NCI-H2029 treated with DMSO at 0.1 percent for 48 hours (cell line): ENCODE measurements at regions not wholly inside any gene's neighbourhood (a gene's known extent, or its start where the extent isn't known, plus 50 kb on each side); places are given as distances from the start of the nearest gene placed in this dataset.
"Not testable (repeated sequence)": the region's sequence is repeated elsewhere in the genome, so short reads cannot be mapped to it uniquely, and the experiment has no call there.

ENCODE experiments used
- DNase-seq: peaks from one replicate; lab custom pipeline; 2025; lab: John Stamatoyannopoulos, UW

DNA sequence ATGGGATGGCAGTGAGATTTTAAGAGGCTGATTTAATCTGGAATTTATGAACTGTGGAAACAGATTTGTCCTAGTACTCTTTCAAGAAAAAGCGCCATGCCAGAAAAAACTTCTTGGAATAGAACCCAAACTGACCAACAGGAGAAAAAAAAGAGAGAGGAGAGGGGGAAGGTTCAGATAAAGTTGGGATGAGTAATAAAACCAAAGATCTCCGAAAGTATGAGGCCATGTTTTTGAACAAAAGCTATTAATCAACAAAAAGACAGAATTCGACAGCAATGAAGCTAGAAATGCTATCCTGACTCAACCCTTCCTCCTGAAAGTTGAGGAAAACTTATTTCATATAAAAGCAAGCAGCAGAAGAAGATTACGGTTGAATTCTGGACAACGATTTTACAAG, 135.5 kb downstream of the CEMIP2 start:
- DNase-seq, result no peak

GRCh38 chr9:71630377-71630995, 137.8 kb downstream of the CEMIP2 start:
- no peak for DNase-seq

GRCh38 chr9:71629578-71630215, 138.6 kb downstream of the CEMIP2 start:
- DNase-seq, result no peak

GRCh38 chr9:71628247-71628646, 140.1 kb downstream of the CEMIP2 start:
- no peak for DNase-seq

DNA sequence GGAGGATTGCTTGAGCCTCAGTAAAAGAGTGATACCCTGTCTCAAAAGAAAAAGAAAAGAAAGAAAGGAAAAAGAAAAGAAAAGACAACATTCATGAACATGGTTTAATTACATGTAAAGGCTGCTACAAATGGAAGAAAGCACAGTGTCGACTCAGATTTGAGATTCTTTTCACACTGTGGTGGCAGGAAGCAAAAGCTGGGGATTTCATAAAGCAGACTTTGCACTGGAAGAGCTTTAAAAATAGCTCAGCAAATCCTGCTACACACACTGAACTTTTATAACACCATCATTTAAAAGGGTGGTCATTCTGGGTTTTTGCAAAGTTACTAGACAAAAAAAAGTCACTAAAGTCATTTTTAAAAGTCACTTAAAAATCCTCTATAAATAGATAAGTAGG, 140.8 kb downstream of the CEMIP2 start:
- no peak for DNase-seq

- no peak for DNase-seq
These were observed 141.9 kb downstream of the CEMIP2 start for GRCh38 chr9:71626395-71626794.

DNA sequence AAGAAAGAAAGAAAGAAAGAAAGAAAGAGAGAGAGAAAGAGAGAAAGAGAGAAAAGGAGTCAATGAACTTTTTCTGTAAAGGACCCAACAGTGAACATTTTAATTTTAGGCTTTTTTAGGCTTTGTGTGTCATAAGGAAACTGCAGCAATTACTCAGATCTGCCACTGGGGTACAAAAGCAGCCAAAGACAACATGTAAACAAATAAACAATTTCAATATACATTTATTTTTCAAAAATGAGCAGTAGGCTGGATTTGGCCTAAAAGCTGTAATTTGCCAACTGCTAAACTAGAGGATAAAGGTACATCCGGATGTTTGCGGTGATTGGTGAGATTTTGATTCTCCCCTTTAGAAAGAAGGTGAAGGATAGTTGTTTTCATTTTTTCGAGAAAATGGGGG, 143.6 kb downstream of the CEMIP2 start:
- DNase-seq, result no peak

DNA sequence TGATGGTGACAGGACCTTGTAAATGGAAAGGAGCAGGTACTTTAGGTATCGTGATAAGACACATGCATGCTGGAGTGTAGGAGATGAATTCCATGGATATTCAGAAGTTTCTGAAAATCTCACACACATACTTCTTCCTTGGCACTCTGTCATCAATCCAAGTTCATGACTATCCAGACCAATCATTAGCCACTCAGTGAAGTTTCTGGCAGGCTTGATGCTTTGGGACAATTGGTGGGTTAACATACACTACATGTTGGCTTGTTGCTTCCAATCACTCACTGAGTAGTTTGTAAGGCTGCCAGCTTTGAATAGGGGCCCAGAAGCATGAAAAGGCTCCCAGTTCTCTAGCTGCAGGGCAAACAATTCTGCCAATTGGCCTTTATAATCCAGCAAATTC, 147.6 kb downstream of the CEMIP2 start:
- DNase-seq, result no peak

- DNase-seq, result no peak
These were observed 148.0 kb downstream of the CEMIP2 start for GRCh38 chr9:71620331-71620730.

DNA sequence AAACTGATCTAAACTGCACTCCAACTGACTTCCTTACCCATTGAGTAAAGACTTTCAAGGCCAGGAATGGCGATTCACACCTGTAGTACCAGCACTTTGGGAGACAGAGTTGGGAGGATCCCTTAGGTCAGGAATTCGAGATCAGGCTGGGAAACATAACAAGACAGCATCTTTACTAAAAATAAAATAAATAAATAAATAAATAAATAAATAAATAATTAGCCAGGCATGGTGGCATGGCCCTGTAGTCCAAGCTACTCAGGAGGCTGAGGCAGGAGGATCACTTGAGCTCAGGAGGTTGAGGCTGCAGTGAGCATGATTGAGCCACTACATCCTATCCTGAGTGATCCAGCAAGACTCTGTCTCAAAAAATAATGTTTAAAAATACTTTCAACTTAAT, 148.4 kb downstream of the CEMIP2 start:
- DNase-seq, result no peak

GRCh38 chr9:71614409-71615010, 153.8 kb downstream of the CEMIP2 start:
- no peak for DNase-seq

- no peak for DNase-seq
These were observed 155.4 kb downstream of the CEMIP2 start for GRCh38 chr9:71612889-71613288.

- DNase-seq, result no peak
These were observed 158.9 kb downstream of the CEMIP2 start for GRCh38 chr9:71609448-71609830.

GRCh38 chr9:71608825-71609447, 159.4 kb downstream of the CEMIP2 start:
- DNase-seq, result no peak

DNA sequence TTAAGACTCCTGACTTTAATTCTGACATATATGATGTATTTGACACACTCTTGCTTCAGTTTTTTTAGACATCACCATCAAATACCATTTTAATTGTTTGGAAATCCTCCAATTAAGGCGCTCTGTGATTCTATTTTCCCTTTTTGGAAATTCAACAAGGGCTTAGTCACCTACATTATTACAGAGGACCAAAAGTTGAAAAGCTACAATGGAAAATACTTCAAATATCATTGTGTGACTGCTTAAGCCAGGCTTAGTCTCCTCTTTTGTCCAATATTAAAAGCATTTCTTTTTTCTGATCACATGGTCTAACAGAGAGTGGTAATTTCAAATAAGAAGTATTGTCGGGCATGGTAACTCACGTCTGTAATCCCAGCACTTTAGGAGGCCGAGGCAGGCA, 160.3 kb downstream of the CEMIP2 start:
- no peak for DNase-seq

- no peak for DNase-seq
These were observed 160.8 kb downstream of the CEMIP2 start for GRCh38 chr9:71607461-71607881.

- DNase-seq, result peak; percentile 46
These were observed 163.9 kb downstream of the CEMIP2 start for GRCh38 chr9:71604197-71605063.

GRCh38 chr9:71602652-71603051, 165.7 kb downstream of the CEMIP2 start:
- DNase-seq, result no peak

DNA sequence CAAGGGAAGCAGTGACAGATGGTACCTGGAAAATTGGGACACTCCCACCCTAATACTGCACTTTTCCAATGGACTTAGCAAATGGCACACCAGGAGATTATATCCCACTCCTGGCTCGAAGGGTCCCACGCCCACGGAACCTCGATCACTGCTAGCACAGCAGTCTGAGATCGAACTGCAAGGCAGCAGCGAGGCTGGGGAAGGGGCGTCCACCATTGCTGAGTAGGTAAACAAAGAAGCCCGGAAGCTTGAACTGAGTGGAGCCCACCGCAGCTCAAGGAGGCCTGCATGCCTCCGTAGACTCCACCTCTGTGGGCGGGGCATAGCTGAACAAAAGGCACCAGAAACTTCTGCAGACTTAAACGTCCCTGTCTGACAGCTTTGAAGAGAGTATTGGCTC, 172.6 kb downstream of the CEMIP2 start:
- DNase-seq, result not testable (repeated sequence)

DNA sequence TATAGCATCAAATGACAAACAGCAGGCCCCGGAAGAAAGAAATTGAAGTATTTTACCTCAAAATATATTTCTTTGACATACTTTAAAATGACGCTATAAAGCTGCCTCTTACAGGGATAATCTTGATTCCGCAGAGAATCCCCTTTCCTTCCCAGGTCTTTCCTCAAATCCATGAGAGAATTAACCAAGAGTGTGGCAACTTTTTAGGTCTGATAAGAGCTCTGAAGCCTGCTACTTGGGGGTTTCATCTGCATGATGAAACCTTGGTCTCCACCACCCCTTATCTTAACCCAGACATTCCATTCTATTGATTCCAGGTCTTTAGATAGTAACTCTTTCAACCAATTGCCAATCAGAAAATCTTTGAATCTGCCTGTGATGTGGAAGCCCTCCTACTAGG, 173.8 kb downstream of the CEMIP2 start:
- DNase-seq, result no peak

- DNase-seq, result no peak
These were observed 175.9 kb downstream of the CEMIP2 start for GRCh38 chr9:71592400-71592799.

- no peak for DNase-seq
These were observed 178.0 kb downstream of the CEMIP2 start for GRCh38 chr9:71590362-71590761.
